ENCODE measurements at regions not wholly inside any gene's neighbourhood (a gene's known extent, or its start where the extent isn't known, plus 50 kb on each side); places are given as distances from the start of the nearest gene placed in this dataset.

- peak in 1 of 2 donors; percentile 2 for TF ChIP-seq CTCF (conservative IDR thresholded peaks at IDR 0.05 in 1 of 2, IDR thresholded peaks at IDR 0.05 in 1 of 2; ENCODE audit: low read depth in 1 of 2, low read length in 2 of 2)
- no peak for TF ChIP-seq EZH2 (IDR thresholded peaks at IDR 0.05; ENCODE audit: low read length, missing control alignments)
Measured at GRCh38 chr12:116406529-116406928, 129.0 kb upstream of the MED13L start.

Data from fibroblast of lung (primary cell).